IPS-15b (cell line): ENCODE measurements at regions not wholly inside any gene's neighbourhood (a gene's known extent, or its start where the extent isn't known, plus 50 kb on each side); places are given as distances from the start of the nearest gene placed in this dataset.
A peak's percentile ranks its signal among the peaks of the same experiment; 100 is the strongest.

Experiments
- H3K27me3 ChIP-seq: one replicate; pipeline ENCODE4 v1.6.1; 2013; ENCODE audit warnings: low read length; ENCODE audit not compliant: control insufficient read depth, insufficient read depth
- H3K36me3 ChIP-seq: one replicate; pipeline ENCODE4 v1.6.1; 2013; ENCODE audit warnings: low read length; ENCODE audit not compliant: control insufficient read depth, insufficient read depth
- H3K4me1 ChIP-seq: one replicate; pipeline ENCODE4 v1.6.1; 2013; ENCODE audit warnings: mild to moderate bottlenecking, low read length; ENCODE audit not compliant: control insufficient read depth, insufficient read depth
- H3K4me3 ChIP-seq: one replicate; pipeline ENCODE4 v1.5.1; 2013; ENCODE audit warnings: low read depth, low read length
- H3K9ac ChIP-seq: one replicate; pipeline ENCODE4 v1.6.1; 2013; ENCODE audit warnings: low read depth, mild to moderate bottlenecking, low read length
- H3K9me3 ChIP-seq: one replicate; pipeline ENCODE4 v1.6.1; 2013; ENCODE audit warnings: mild to moderate bottlenecking, low read length; ENCODE audit not compliant: control insufficient read depth, insufficient read depth

DNA sequence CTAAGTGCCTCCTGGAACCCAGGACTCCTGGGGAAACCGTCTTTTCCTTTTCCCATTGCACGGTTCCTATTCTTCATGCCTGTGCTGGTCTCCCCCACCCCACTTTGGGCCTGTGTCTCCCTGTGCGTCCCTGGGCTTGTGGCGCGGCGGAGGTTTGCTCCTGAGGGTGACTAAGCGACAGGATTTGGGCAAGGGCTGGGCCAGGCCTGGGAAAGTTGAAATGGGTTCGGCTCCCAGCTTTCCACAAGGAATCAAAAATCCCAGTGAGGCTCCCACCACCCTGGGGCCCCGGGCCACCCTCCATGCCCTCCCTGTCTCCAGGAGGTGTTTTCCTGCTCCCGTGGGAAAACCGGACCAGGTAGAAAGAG, 197.6 kb downstream of the NDUFA10 start:
- Histone ChIP-seq H3K4me3 (no peak overlapping the region), H3K36me3 (no peaks in the 10 kb centered on the region), H3K9me3 (no peaks in the 10 kb centered on the region), H3K27me3 (no peaks in the 10 kb centered on the region), H3K4me1 (no peaks in the 10 kb centered on the region), H3K9ac (no peak overlapping the region)

DNA sequence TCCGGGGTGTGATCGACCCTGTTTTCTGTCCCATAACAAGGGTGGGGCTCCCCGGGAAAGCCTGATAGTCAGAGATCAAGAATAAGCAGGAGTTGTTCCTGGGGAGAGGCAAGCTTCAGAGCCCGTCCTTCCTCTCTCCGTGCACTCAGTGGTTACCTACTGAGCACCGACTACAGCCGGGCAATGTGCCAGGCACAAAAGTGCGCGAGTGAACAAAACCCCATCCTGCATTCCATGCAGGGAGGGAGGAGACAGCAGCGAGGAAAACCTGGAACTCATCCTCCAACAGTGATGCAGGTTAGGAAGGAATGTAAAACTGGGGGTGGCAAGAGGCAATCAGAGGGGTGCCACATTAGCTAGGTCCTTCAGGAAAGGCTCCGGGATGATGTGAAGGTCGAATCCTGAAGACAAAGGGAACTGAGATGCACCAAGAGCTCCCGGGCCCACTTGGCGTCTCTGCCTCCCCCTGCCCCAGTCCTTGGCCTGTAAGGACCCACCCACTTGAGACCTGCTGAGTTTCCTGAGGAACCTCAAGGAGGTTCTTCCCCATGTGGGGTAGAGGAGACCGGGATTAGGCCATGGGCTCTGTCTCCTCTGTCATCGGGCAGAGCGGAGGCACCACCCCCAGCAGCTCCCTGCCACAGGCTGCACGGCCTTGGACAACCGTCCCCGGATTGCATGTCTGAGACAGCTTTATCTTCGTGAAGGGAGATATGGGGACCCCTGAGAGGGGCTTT, 198.2 kb downstream of the NDUFA10 start:
- no peaks in the 10 kb centered on the region for H3K4me1 ChIP-seq
- no peaks in the 10 kb centered on the region for H3K27me3 ChIP-seq
- no peaks in the 10 kb centered on the region for H3K9me3 ChIP-seq
- no peaks in the 10 kb centered on the region for H3K36me3 ChIP-seq
- no peak overlapping the region for H3K9ac ChIP-seq
- H3K4me3 ChIP-seq: no peak overlapping the region

DNA sequence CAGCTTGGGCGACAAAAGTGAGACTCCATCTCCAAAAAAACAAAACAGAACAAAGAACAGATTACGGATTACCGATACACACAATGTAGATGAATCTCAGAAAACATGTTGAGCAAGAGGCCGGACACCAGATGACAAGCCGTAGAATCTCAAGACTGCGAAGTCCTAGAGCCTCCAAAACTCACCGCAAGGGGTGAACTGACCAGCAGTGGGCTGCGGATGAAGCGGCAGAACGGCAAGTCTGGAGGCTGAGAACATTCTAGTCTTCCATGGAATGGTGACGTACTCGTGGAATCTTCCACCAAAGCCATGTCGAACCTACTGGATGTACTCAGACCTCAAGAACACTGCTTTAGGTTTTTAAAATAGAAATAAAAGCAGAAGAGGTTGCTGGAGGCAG, 198.8 kb downstream of the NDUFA10 start:
- no peaks in the 10 kb centered on the region for H3K9me3 ChIP-seq
- H3K4me3 ChIP-seq: no peak overlapping the region
- no peak overlapping the region for H3K9ac ChIP-seq
- H3K36me3 ChIP-seq: no peaks in the 10 kb centered on the region
- H3K27me3 ChIP-seq: no peaks in the 10 kb centered on the region
- H3K4me1 ChIP-seq: no peaks in the 10 kb centered on the region

DNA sequence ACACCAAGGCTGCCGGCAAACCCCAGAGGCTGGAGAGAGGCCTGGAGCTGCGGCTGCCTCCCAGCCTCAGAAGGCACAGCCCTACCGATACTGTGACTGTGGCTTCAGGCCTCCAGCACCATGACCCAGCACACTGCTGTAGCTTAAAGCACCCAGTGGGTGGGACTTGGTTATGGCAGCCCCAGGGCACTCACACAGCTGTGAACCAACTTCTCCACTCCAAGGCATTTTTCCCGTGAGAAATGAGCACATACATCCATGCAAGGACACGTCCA, 199.5 kb downstream of the NDUFA10 start:
- H3K27me3 ChIP-seq: no peaks in the 10 kb centered on the region
- no peaks in the 10 kb centered on the region for H3K36me3 ChIP-seq
- no peaks in the 10 kb centered on the region for H3K4me1 ChIP-seq
- no peak overlapping the region for H3K9ac ChIP-seq
- no peaks in the 10 kb centered on the region for H3K9me3 ChIP-seq
- no peak overlapping the region for H3K4me3 ChIP-seq

DNA sequence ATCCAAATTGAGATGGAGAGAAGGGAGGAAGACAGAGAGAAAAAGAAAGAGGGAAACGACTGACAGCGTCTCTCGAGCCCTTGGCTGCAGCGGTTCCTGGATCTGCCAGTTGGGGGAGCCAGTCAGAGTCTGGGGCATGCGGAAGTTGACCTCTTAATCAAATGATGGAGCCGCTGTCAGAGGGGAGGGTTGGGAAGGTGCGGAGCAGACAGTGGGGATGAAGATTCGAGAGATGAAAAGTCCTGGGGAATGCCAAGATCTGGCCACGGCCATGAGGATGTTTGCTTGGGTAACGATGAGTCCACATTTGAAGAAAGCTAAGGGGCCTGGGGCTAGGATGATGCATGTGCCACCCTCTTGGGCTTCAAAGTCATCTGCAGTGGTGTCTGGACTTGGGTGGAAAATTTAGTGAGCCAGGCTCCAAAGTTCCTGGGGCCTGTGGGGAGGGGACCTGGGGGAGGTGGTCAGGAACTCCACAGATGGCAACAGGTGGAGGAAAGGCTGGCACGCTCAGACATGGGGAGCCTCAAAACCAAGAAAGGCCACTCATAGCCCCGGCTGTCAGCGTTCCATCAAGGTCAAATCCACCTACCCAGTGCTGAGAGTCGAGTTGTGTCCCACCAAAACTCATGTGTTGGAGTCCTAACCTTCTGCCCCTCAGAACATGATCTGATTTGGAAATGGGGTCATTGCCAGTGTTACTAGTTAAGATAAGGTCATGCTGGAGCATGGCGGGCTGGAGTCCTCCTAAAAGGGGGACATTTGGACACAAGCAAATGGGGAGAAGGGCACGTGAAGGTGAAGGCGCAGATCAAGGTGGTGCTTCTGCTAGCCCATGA, 200.1 kb downstream of the NDUFA10 start:
- Histone ChIP-seq H3K4me3 (peak overlapping the region; percentile 30), H3K9ac (no peak overlapping the region), H3K4me1 (no peaks in the 10 kb centered on the region), H3K36me3 (no peaks in the 10 kb centered on the region), H3K9me3 (no peaks in the 10 kb centered on the region), H3K27me3 (no peaks in the 10 kb centered on the region)

DNA sequence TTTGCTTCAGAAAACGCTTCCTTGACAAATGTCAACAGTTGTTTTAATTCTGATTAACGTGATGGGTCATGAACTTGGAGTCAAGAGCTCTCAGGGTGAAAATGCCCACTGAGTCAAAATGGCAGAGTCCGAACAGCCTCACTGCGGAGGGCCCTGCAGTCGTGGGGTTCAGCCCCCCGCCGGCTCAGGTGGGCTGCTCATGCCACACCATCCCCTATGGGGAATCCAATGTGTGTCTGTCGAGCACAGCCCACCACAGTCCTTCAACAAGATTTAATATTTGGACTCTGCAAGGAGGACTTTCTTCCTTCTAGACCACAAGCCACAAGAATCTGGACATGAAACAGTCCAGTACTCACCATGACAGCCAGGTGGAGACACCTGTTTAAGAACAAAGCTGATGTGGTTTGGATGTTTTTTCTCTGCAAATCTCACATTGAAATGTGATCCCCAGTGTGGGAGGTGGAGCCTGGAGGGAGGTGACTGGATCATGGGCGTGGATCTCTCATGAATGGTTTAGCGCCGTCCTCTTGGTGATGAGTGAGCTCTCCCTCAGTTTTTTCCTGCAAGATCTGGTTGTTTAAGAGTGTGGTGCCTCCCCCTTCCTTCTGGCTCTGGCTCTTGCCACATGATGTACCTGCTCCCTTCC, 201.0 kb downstream of the NDUFA10 start:
- Histone ChIP-seq H3K4me3 (peak overlapping the region; percentile 30), H3K9me3 (no peaks in the 10 kb centered on the region), H3K9ac (no peak overlapping the region), H3K27me3 (no peaks in the 10 kb centered on the region), H3K36me3 (no peaks in the 10 kb centered on the region), H3K4me1 (no peaks in the 10 kb centered on the region)

DNA sequence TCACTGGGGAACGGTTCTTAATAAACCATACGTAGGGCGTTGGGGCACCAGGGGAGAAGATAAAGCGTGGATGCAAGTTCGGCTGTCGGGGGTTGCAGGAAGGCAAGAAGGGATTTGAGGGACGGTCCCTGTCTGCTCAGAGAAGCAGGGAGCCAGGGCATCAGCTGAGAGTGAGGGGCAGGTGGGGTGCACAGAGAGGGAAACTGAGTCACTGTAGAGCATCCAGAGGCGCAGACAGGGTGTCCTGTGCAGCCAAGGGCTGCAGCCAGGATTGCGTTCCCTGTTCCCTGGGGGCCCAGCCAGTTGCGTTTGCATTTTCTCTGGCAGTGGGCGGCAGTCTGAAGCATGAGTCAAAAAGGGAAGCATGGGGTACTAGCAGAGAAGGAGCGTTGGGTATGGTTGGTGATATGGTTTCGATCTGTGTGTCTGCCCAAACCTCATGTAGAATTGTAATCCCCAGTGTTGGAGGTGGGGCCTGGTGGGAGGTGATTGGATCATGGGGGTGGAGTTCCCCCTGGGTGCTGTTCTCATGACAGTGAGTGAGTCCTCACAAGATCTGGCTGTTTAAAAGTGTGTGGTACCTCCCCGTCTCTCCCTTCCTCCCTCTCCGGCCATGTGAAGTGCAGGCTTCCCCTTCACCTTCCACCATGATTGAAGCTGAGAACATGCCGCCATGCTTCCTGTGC, 202.9 kb downstream of the NDUFA10 start:
- H3K9ac ChIP-seq: no peak overlapping the region
- H3K9me3 ChIP-seq: no peaks in the 10 kb centered on the region
- H3K36me3 ChIP-seq: no peaks in the 10 kb centered on the region
- H3K27me3 ChIP-seq: no peaks in the 10 kb centered on the region
- no peak overlapping the region for H3K4me3 ChIP-seq
- no peaks in the 10 kb centered on the region for H3K4me1 ChIP-seq

DNA sequence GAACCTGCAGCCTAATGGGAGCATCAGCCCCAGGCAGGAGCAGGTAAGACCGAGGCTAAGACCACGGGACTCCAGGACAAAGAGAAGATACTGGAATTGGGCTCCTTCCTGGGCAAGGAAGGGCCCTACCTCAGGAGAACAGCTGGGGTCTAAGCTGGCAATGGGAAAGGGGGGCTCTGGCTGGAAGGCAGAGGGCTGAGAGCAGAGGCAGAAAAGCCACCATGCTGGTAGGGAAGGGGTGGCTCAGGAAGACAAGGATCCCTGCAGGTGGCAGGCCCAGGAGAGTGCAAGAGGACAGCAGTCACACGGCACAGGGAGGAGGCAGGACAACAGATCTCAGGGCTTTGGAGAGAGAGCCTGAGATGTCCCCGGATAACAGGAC, 203.5 kb downstream of the NDUFA10 start:
- Histone ChIP-seq H3K9me3 (no peaks in the 10 kb centered on the region), H3K9ac (no peak overlapping the region), H3K36me3 (no peaks in the 10 kb centered on the region), H3K4me3 (no peak overlapping the region), H3K4me1 (no peaks in the 10 kb centered on the region), H3K27me3 (no peaks in the 10 kb centered on the region)

DNA sequence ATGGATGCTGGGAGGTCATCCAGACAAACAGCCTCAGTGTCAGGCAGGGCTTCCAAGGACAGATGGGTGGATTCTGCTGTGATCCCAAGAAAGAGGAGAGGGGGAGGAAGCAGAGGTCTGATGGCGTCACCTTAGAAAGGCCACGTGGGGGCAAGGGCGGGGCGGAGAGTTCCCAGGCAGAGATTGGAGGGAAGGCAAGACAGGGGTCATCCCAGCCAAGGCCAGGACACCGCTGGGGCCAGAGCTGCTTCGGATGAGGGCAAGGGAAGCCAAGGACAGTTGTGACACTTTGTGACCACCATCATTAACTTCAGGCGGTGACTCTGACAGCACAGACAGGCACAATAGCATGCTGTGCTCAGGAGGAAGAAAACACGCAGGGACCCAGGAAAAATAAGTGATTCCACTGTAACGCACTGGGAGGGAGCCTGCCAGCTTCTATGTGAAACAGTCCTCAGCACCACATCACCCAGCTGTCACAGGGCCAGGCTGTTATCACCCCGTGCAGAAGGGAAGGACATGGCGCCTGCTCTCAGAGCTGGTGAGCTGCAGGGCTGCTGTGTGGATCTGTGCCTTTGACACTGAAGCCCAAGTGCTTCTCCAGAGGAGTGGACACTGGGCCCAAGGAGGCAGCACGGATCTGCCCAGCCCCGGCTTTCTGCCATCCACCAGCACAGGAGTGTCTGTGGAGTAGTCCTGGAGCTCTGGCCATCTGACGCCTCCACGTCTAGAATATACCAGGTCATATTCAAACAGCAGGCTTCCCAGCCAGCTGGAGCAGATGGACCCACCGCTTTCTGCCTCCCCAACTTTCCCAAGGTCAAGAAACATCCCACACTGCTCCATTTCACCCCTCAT, 204.1 kb downstream of the NDUFA10 start:
- Histone ChIP-seq H3K9ac (no peak overlapping the region), H3K4me1 (no peaks in the 10 kb centered on the region), H3K9me3 (no peaks in the 10 kb centered on the region), H3K27me3 (no peaks in the 10 kb centered on the region), H3K4me3 (no peak overlapping the region), H3K36me3 (no peaks in the 10 kb centered on the region)

DNA sequence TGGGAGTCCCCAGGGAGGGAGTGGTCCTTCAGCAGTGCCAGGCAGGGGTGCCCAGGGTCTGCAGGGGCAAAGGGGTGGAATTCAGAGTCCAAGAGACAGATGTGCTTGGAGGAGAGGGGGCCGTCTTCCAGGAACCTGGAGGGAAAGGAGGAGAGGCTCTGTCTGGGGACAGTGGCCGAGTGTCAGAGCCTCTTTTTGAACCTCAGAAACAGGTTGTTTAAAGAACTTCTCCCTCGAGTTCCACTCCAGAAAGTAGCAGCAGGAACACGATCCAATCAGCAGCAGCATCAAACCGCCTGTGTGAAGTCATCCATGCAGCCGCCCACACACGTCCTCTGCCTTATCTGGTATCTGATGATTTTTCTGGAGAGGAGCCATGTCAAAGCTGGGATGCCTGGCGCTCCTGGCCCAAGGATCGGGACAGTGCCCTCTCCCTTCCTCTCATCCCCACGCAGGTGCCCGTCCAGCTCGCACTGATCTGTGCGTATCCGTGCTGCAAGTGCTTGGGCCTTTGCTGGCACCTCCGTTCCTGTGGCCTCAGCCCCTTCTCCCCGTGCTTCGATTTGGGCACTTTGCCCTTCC, 205.1 kb downstream of the NDUFA10 start:
- Histone ChIP-seq H3K27me3 (no peaks in the 10 kb centered on the region), H3K4me3 (no peak overlapping the region), H3K36me3 (no peaks in the 10 kb centered on the region), H3K4me1 (no peaks in the 10 kb centered on the region), H3K9me3 (no peaks in the 10 kb centered on the region), H3K9ac (no peak overlapping the region)
